ELF-1 (cell line): ENCODE measurements at regions not wholly inside any gene's neighbourhood (a gene's known extent, or its start where the extent isn't known, plus 50 kb on each side); places are given as distances from the start of the nearest gene placed in this dataset.
A peak's percentile ranks its signal among the peaks of the same experiment; 100 is the strongest.

Experiments used
- DNase-seq: peaks from one replicate; pipeline ENCODE4 v3.0.0-alpha.2; 2016; ENCODE audit warnings: low read depth, low spot score

- no peak for DNase-seq
These were observed 181.0 kb upstream of the GPR12 start for GRCh38 chr13:26941345-26942174.

DNA sequence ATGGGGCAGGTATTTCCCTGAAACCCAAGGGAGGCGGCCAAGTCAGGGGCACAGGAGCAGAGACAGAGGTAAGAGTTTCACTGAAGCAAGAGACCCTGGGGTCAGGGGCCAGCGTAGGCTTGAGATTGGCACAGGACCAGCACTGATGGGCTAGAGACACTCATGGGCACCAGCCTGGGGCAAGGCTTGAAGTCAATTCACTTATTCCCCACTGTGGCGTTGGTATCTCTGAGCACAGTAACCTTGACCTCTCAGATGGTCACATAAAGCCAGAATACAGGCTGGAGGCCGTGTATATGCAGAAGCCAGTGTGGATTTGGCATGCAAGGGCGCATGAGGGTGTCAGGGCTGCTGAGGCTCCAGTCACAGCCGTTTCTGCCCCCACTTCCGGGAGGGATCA, 173.5 kb upstream of the GPR12 start:
- no peak for DNase-seq

DNA sequence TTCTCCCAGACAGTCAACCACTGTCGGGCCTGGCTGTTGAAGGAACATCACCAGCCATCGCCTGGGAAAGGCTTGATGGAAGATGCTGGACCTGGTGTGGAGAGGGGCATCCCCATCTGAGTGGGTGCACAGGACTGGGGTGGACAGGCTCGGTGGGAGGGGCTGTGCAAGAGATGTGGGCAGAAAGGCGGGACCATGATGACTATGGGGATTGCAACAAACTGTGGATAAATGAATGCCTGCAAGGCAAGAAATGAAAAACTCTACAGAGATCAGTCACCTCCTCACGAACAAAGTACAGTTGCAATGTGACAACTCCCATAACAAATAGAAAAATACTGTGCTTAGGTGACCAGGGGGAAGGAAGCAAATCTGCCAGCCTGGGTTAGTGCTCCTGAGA, 171.9 kb upstream of the GPR12 start:
- no peak for DNase-seq

GRCh38 chr13:26929971-26930730, 169.6 kb upstream of the GPR12 start:
- peak; percentile 85 for DNase-seq

GRCh38 chr13:26927511-26927910, 166.9 kb upstream of the GPR12 start:
- DNase-seq = no peak

- no peak for DNase-seq
These were observed 165.8 kb upstream of the GPR12 start for GRCh38 chr13:26926371-26926770.

DNA sequence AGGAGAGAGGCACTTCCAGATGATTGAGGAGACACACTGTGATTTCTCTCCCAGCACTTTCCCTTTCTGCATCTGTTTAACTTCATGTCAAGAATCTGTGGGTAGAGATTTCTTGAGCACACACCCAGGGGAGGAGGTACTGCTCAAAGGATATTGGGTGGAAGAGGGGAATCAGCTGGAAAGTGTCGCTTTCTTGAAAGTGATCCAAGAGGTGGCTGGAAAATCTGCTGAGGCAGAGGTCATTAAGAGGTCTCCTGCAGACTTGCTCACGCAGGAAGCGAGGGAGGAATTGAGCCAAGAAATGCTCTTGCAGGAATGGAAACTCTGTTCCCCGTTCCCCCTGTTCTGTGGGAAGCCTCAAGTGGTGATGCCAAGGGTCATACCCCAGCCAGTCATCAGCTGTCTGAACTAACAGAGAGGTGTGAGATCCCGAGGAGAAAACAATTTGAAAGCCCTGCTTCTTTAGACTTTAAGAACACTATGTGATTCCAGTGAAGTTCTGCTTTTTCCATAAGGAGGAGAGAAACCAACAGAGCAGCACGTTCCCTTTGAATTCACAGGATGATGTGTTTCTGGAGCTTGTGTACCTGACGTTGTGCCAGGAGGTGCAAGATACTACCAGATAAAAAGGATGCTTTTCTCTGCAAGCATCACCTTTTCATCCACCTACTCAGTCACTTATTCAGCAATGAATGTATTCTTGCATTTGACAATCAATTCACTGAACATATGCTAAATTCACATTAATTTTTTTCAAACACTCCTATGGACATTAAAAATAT, 163.4 kb upstream of the GPR12 start:
- no peak for DNase-seq

GRCh38 chr13:26921918-26922317, 161.3 kb upstream of the GPR12 start:
- DNase-seq = no peak

DNA sequence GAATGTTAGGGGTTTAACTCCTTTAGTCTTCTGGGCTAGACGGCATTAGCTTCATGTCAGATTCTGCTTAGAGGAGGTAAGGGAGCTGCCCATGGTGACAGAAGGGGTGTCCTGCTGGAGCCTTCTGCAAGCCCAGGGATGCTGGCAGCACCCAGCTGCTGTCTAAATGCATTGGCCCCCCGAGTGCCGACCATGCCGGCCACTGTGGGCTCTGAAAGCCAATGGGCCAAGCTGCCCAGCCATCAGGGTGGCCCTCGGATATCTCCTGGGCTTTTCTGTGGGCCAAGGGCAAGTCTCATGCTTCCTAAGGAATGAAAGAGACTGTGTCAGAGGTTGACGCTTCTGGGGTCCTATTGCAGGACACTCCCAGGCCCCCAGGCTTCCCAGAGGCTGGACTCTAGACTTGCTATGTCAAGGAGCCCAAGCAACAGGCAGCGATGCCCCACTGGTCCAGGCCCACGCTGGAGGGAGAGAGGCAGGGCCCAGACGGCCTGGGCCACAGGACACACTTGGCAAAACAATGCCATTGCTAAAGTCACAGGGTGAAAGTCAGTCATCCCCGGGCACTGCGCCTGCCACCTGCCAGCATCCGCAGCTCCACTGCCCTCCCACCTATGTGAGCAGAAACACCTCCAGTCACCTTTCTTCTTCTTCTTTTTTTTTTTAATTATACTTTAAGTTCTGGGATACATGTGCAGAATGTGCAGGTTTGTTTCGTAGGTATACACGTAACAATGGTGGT, 160.2 kb upstream of the GPR12 start:
- DNase-seq = no peak

GRCh38 chr13:26919732-26920131, 159.1 kb upstream of the GPR12 start:
- no peak for DNase-seq

DNA sequence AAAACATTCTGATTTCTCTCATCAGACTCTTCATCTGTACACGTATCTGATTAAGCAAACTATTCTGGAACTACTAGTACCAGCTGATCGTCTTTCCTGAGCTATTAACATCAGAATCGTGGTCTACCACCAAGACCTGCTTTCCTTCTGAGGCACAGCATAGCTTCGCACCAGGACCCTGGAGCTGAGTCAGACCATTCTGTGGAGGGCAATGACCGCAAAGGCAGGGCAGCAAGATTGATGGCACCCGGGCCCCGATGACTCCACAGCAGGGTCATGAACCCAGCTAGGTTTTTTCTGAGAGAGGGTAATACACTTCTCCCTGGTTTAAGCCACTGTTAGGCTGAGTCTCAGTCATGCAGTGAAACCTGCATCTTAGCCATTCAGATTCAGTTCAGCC, 158.7 kb upstream of the GPR12 start:
- no peak for DNase-seq

DNA sequence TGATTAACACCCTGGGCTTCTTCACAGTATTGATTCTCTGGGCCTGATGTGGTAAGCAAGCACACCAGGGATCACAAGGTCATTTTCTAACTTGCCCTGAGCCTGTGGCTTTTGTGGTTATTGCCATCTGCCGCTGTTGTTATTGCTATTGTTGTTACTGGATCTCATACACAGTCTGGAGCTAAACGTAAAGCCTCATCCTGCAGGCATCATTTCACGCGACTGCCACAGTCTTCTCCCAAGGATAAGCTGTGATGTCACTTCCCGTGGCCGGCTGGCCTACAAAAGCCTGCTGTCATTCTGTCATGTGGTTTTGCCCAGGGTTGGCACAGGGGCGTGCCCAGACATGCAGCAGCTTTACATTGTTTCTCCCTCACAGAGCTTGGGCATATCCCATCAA, 154.0 kb upstream of the GPR12 start:
- no peak for DNase-seq

DNA sequence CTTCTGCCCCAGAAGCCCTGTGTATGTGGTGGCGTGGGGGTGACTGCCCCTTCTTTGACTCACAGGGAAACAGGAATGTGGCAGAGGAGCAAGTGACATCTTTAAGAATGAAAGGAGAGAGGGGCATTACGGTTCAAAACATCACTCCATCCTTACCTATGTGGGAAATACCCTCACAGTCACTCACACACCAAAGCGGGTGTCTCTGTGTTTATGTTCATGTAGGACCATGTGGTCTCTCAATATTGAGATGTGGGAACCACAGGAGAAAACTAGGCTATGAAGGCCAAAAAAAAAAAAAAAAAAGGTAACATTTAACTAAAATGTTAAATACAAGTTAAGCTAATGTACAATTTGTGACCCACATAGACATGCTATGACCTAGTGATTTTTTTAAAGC, 153.6 kb upstream of the GPR12 start:
- DNase-seq = no peak

DNA sequence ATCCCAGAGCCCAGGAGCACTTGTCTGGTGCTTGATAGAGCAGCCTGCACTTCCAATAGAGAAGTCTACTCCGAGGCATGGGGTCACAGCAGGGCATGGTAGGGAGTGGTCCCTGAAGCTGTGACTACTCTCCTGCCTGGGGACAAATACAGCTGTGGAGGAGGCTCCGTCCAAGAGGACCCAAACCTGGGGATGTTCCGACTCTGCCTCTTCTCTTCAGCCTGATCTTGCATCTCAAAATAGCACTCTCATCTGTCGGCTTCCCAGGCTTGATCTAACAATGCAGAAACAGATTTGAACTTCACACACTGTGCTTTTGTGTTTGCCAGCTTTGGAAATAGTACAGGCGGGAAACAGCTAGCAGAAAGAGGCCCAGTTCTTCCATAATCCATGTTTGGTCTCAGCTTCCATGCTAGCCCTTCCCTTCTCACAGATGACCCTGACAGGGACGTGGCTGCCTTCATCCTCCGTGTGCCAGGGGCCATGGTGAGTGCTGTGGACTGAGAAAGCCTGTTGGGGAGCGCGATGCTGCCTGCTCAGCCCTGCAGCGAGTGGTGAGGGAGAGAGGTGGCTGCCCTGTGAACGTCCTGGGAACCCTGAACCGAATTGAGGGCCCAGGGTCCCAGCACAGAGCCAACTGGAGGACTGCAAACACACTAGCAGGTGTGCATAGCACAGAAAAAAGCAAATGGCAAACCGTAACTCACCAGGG, 150.3 kb upstream of the GPR12 start:
- no peak for DNase-seq

GRCh38 chr13:26909477-26909876, 148.9 kb upstream of the GPR12 start:
- DNase-seq = no peak

GRCh38 chr13:26908126-26908525, 147.5 kb upstream of the GPR12 start:
- DNase-seq = no peak

- DNase-seq = no peak
These were observed 138.6 kb upstream of the GPR12 start for GRCh38 chr13:26899202-26899601.

DNA sequence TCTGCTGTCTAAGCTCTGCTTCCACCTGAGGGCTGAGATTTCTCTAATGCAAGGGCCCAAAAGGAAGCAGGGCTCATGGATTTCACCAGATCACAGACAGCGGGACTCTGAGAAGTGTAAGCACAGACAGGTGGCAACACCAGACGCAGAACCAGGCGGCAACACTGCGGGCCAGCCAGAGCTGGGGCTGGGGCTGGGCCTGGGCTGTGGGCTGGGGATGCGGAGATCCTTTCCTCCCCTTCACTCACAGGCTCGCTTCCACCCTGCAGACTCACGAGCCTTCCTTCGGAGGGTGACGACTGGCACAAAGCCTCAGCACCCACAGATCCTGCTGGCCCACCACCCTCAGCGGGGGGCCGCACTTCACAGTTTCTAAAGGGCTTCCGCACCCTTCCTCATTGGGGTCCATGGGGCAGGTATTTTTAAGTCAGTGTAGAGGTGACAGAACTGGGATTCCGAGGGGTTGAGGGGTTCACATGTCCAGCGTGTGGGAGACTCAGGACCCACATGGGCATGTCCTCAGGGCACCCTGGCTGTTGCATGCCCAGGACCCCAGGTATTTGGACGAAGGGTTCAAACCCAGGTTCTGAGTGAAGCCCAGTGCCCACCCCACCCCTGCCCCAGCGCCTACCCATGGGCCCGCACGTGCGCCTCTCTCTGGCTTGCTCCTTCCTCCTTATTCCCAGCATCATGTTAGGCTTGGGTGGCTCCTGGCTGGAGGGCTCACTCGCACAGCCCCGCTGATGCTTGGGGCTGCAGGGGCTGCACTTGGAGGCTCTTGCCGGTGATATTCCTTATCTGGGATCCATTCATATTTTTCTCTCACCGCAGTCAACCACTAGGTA, 137.3 kb upstream of the GPR12 start:
- DNase-seq = no peak

GRCh38 chr13:26896986-26897668, 136.5 kb upstream of the GPR12 start:
- DNase-seq = peak; percentile 45
